ENCODE measurements at regions not wholly inside any gene's neighbourhood (a gene's known extent, or its start where the extent isn't known, plus 50 kb on each side); places are given as distances from the start of the nearest gene placed in this dataset.

GRCh38 chr11:104830508-104830907, 67.8 kb downstream of the CASP12 start:
- no peak for DNase-seq (ENCODE audit: low spot score)
- Mint-ChIP-seq H3K27ac (ENCODE audit: unreplicated experiment) (no peak overlapping the region), H3K4me3 (ENCODE audit: unreplicated experiment) (no peak overlapping the region), H3K9me3 (ENCODE audit: unreplicated experiment) (no peaks in the 10 kb centered on the region), H3K36me3 (ENCODE audit: low read depth, unreplicated experiment) (no peaks in the 10 kb centered on the region), H3K27me3 (ENCODE audit: unreplicated experiment) (no peaks in the 10 kb centered on the region), H3K4me1 (ENCODE audit: unreplicated experiment) (peaks cover 10% of the 10 kb centered on the region)
- TF ChIP-seq CTCF (IDR thresholded peaks at IDR 0.05; ENCODE audit: unreplicated experiment), result no peak

DNA sequence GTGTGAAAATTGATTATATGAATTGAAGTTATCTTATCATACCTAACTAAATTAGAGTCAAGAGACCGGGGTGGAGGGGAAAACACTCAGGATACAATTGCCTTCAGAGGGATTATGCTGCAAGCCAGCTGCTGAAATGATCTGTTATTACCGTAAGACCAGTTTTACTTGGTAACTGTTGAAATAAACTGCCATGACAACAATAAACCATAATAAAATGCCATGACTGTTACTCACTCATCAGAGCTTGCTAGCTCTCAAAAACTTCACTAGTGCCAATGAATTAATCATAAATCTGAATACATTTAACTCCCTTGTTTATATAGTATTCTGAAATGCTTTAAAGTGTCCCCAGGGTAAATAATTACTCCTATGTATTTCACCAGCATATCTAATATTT, 68.2 kb downstream of the CASP12 start:
- Mint-ChIP-seq H3K4me1 (ENCODE audit: unreplicated experiment) (peaks cover 10% of the 10 kb centered on the region), H3K9me3 (ENCODE audit: unreplicated experiment) (no peaks in the 10 kb centered on the region), H3K4me3 (ENCODE audit: unreplicated experiment) (no peak overlapping the region), H3K27ac (ENCODE audit: unreplicated experiment) (no peak overlapping the region), H3K27me3 (ENCODE audit: unreplicated experiment) (no peaks in the 10 kb centered on the region), H3K36me3 (ENCODE audit: low read depth, unreplicated experiment) (no peaks in the 10 kb centered on the region)
- TF ChIP-seq CTCF (IDR thresholded peaks at IDR 0.05; ENCODE audit: unreplicated experiment), result no peak
- no peak for DNase-seq (ENCODE audit: low spot score)

GRCh38 chr11:104826772-104827171, 71.5 kb downstream of the CASP12 start:
- Mint-ChIP-seq H3K9me3 (ENCODE audit: unreplicated experiment) (no peaks in the 10 kb centered on the region), H3K4me3 (ENCODE audit: unreplicated experiment) (no peak overlapping the region), H3K27ac (ENCODE audit: unreplicated experiment) (no peak overlapping the region), H3K36me3 (ENCODE audit: low read depth, unreplicated experiment) (no peaks in the 10 kb centered on the region), H3K27me3 (ENCODE audit: unreplicated experiment) (peaks cover 2% of the 10 kb centered on the region), H3K4me1 (ENCODE audit: unreplicated experiment) (peaks cover 10% of the 10 kb centered on the region)
- TF ChIP-seq CTCF (IDR thresholded peaks at IDR 0.05; ENCODE audit: unreplicated experiment), result no peak
- no peak for DNase-seq (ENCODE audit: low spot score)

GRCh38 chr11:104823657-104824056, 74.6 kb downstream of the CASP12 start:
- DNase-seq (ENCODE audit: low spot score), result no peak
- TF ChIP-seq CTCF (IDR thresholded peaks at IDR 0.05; ENCODE audit: unreplicated experiment), result no peak
- H3K27ac Mint-ChIP-seq (ENCODE audit: unreplicated experiment), result no peak overlapping the region

DNA sequence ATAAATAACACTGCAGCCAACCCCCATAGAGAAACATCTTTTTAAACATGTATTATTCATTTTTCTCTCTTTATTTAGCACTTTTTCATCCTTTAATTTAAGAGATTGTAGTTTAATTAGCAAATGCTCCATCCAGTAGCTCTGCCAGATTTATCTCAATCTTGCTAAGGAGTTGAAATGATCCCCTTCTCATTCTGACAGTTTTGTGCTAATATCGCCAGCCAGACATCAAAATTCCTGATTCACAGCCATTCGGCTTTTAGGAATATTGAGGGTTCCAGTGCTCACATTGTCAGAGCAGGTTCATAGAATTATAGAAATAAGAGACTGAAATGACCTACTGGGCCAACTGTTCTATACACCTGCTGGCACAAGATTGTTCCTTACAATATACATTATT, 77.8 kb downstream of the CASP12 start:
- no peaks in the 10 kb centered on the region for H3K4me1 Mint-ChIP-seq (ENCODE audit: unreplicated experiment)
- H3K36me3 Mint-ChIP-seq (ENCODE audit: low read depth, unreplicated experiment), result no peaks in the 10 kb centered on the region
- peaks cover 2% of the 10 kb centered on the region for H3K27me3 Mint-ChIP-seq (ENCODE audit: unreplicated experiment)
- H3K27ac Mint-ChIP-seq (ENCODE audit: unreplicated experiment), result no peak overlapping the region
- no peak for TF ChIP-seq CTCF (IDR thresholded peaks at IDR 0.05; ENCODE audit: unreplicated experiment)
- DNase-seq (ENCODE audit: low spot score), result no peak
- H3K4me3 Mint-ChIP-seq (ENCODE audit: unreplicated experiment), result no peak overlapping the region
- H3K9me3 Mint-ChIP-seq (ENCODE audit: unreplicated experiment), result no peaks in the 10 kb centered on the region

More at GRCh38 chr11:104823657-104824056, 74.6 kb downstream of the CASP12 start:
- Mint-ChIP-seq H3K4me1 (ENCODE audit: unreplicated experiment) (peaks cover 9% of the 10 kb centered on the region), H3K36me3 (ENCODE audit: low read depth, unreplicated experiment) (no peaks in the 10 kb centered on the region), H3K9me3 (ENCODE audit: unreplicated experiment) (no peaks in the 10 kb centered on the region), H3K27me3 (ENCODE audit: unreplicated experiment) (peaks cover 2% of the 10 kb centered on the region), H3K4me3 (ENCODE audit: unreplicated experiment) (no peak overlapping the region)
